ENCODE measurements at regions not wholly inside any gene's neighbourhood (a gene's known extent, or its start where the extent isn't known, plus 50 kb on each side); places are given as distances from the start of the nearest gene placed in this dataset.

- H3K9me3 ChIP-seq (replicated peaks; ENCODE audit: low read length) = no peaks in the 10 kb centered on the region
- H3K27me3 ChIP-seq (ENCODE audit: control insufficient read depth, insufficient read depth, low read length) = no peaks in the 10 kb centered on the region
- H3K4me1 ChIP-seq (ENCODE audit: control insufficient read depth, insufficient read depth, low read length) = peaks cover 12% of the 10 kb centered on the region
- H3K4me3 ChIP-seq (ENCODE audit: low read length) = no peak overlapping the region
- H3K4me2 ChIP-seq (ENCODE audit: low read length) = no peak overlapping the region
- no peak overlapping the region for H3K9ac ChIP-seq (ENCODE audit: low read depth, low read length)
- H3K36me3 ChIP-seq (ENCODE audit: insufficient read depth, low read length) = no peaks in the 10 kb centered on the region
These were observed 348.4 kb downstream of the EFNB2 start for GRCh38 chr13:106187101-106187500.

GRCh38 chr13:106186366-106187030 is 349.0 kb downstream of the EFNB2 start:
- Histone ChIP-seq H3K9ac (ENCODE audit: low read depth, low read length) (no peak overlapping the region), H3K4me3 (ENCODE audit: low read length) (no peak overlapping the region), H3K36me3 (ENCODE audit: insufficient read depth, low read length) (no peaks in the 10 kb centered on the region), H3K4me2 (ENCODE audit: low read length) (no peak overlapping the region), H3K27me3 (ENCODE audit: control insufficient read depth, insufficient read depth, low read length) (no peaks in the 10 kb centered on the region), H3K4me1 (ENCODE audit: control insufficient read depth, insufficient read depth, low read length) (peaks cover 16% of the 10 kb centered on the region), H3K9me3 (replicated peaks; ENCODE audit: low read length) (no peaks in the 10 kb centered on the region)

- no peaks in the 10 kb centered on the region for H3K27me3 ChIP-seq (ENCODE audit: control insufficient read depth, insufficient read depth, low read length)
- H3K4me1 ChIP-seq (ENCODE audit: control insufficient read depth, insufficient read depth, low read length) = peaks cover 16% of the 10 kb centered on the region
- no peaks in the 10 kb centered on the region for H3K36me3 ChIP-seq (ENCODE audit: insufficient read depth, low read length)
- no peaks in the 10 kb centered on the region for H3K9me3 ChIP-seq (replicated peaks; ENCODE audit: low read length)
- H3K4me3 ChIP-seq (ENCODE audit: low read length) = no peak overlapping the region
- no peak overlapping the region for H3K4me2 ChIP-seq (ENCODE audit: low read length)
- H3K9ac ChIP-seq (ENCODE audit: low read depth, low read length) = no peak overlapping the region
These were observed 350.7 kb downstream of the EFNB2 start for GRCh38 chr13:106184790-106185189.

GRCh38 chr13:106183410-106184065 is 351.9 kb downstream of the EFNB2 start:
- Histone ChIP-seq H3K27me3 (ENCODE audit: control insufficient read depth, insufficient read depth, low read length) (no peaks in the 10 kb centered on the region), H3K4me2 (ENCODE audit: low read length) (no peak overlapping the region), H3K9ac (ENCODE audit: low read depth, low read length) (no peak overlapping the region), H3K36me3 (ENCODE audit: insufficient read depth, low read length) (no peaks in the 10 kb centered on the region), H3K4me3 (ENCODE audit: low read length) (no peak overlapping the region), H3K9me3 (replicated peaks; ENCODE audit: low read length) (no peaks in the 10 kb centered on the region), H3K4me1 (ENCODE audit: control insufficient read depth, insufficient read depth, low read length) (peaks cover 16% of the 10 kb centered on the region)

- peak overlapping the region; percentile 46 for H3K4me2 ChIP-seq (ENCODE audit: low read length)
- H3K4me1 ChIP-seq (ENCODE audit: control insufficient read depth, insufficient read depth, low read length) = peaks cover 16% of the 10 kb centered on the region
- no peaks in the 10 kb centered on the region for H3K27me3 ChIP-seq (ENCODE audit: control insufficient read depth, insufficient read depth, low read length)
- H3K36me3 ChIP-seq (ENCODE audit: insufficient read depth, low read length) = no peaks in the 10 kb centered on the region
- no peaks in the 10 kb centered on the region for H3K9me3 ChIP-seq (replicated peaks; ENCODE audit: low read length)
- no peak overlapping the region for H3K4me3 ChIP-seq (ENCODE audit: low read length)
- no peak overlapping the region for H3K9ac ChIP-seq (ENCODE audit: low read depth, low read length)
These were observed 353.1 kb downstream of the EFNB2 start for GRCh38 chr13:106182404-106182803.

- no peaks in the 10 kb centered on the region for H3K9me3 ChIP-seq (replicated peaks; ENCODE audit: low read length)
- no peak overlapping the region for H3K9ac ChIP-seq (ENCODE audit: low read depth, low read length)
- no peak overlapping the region for H3K4me2 ChIP-seq (ENCODE audit: low read length)
- H3K27me3 ChIP-seq (ENCODE audit: control insufficient read depth, insufficient read depth, low read length) = no peaks in the 10 kb centered on the region
- H3K4me3 ChIP-seq (ENCODE audit: low read length) = no peak overlapping the region
- H3K36me3 ChIP-seq (ENCODE audit: insufficient read depth, low read length) = no peaks in the 10 kb centered on the region
- peaks cover 27% of the 10 kb centered on the region for H3K4me1 ChIP-seq (ENCODE audit: control insufficient read depth, insufficient read depth, low read length)
These were observed 356.6 kb downstream of the EFNB2 start for GRCh38 chr13:106178816-106179215.

- Histone ChIP-seq H3K4me2 (ENCODE audit: low read length) (no peak overlapping the region), H3K9me3 (replicated peaks; ENCODE audit: low read length) (no peaks in the 10 kb centered on the region), H3K36me3 (ENCODE audit: insufficient read depth, low read length) (no peaks in the 10 kb centered on the region), H3K4me1 (ENCODE audit: control insufficient read depth, insufficient read depth, low read length) (peaks cover 15% of the 10 kb centered on the region), H3K4me3 (ENCODE audit: low read length) (no peak overlapping the region), H3K27me3 (ENCODE audit: control insufficient read depth, insufficient read depth, low read length) (no peaks in the 10 kb centered on the region), H3K9ac (ENCODE audit: low read depth, low read length) (no peak overlapping the region)
These were observed 358.3 kb downstream of the EFNB2 start for GRCh38 chr13:106177146-106177545.

GRCh38 chr13:106176117-106176516 is 359.3 kb downstream of the EFNB2 start:
- Histone ChIP-seq H3K4me1 (ENCODE audit: control insufficient read depth, insufficient read depth, low read length) (peaks cover 11% of the 10 kb centered on the region), H3K4me3 (ENCODE audit: low read length) (no peak overlapping the region), H3K4me2 (ENCODE audit: low read length) (no peak overlapping the region), H3K27me3 (ENCODE audit: control insufficient read depth, insufficient read depth, low read length) (no peaks in the 10 kb centered on the region), H3K9me3 (replicated peaks; ENCODE audit: low read length) (no peaks in the 10 kb centered on the region), H3K9ac (ENCODE audit: low read depth, low read length) (no peak overlapping the region), H3K36me3 (ENCODE audit: insufficient read depth, low read length) (no peaks in the 10 kb centered on the region)

- H3K36me3 ChIP-seq (ENCODE audit: insufficient read depth, low read length) = no peaks in the 10 kb centered on the region
- peaks cover 11% of the 10 kb centered on the region for H3K4me1 ChIP-seq (ENCODE audit: control insufficient read depth, insufficient read depth, low read length)
- no peaks in the 10 kb centered on the region for H3K9me3 ChIP-seq (replicated peaks; ENCODE audit: low read length)
- H3K4me2 ChIP-seq (ENCODE audit: low read length) = no peak overlapping the region
- H3K9ac ChIP-seq (ENCODE audit: low read depth, low read length) = no peak overlapping the region
- H3K4me3 ChIP-seq (ENCODE audit: low read length) = no peak overlapping the region
- H3K27me3 ChIP-seq (ENCODE audit: control insufficient read depth, insufficient read depth, low read length) = no peaks in the 10 kb centered on the region
These were observed 361.4 kb downstream of the EFNB2 start for GRCh38 chr13:106173891-106174610.

- Histone ChIP-seq H3K4me3 (ENCODE audit: low read length) (no peak overlapping the region), H3K9me3 (replicated peaks; ENCODE audit: low read length) (no peaks in the 10 kb centered on the region), H3K9ac (ENCODE audit: low read depth, low read length) (no peak overlapping the region), H3K4me2 (ENCODE audit: low read length) (no peak overlapping the region), H3K36me3 (ENCODE audit: insufficient read depth, low read length) (no peaks in the 10 kb centered on the region), H3K27me3 (ENCODE audit: control insufficient read depth, insufficient read depth, low read length) (no peaks in the 10 kb centered on the region), H3K4me1 (ENCODE audit: control insufficient read depth, insufficient read depth, low read length) (peaks cover 11% of the 10 kb centered on the region)
These were observed 362.1 kb downstream of the EFNB2 start for GRCh38 chr13:106173346-106173745.

- no peak overlapping the region for H3K4me3 ChIP-seq (ENCODE audit: low read length)
- H3K4me2 ChIP-seq (ENCODE audit: low read length) = no peak overlapping the region
- no peaks in the 10 kb centered on the region for H3K36me3 ChIP-seq (ENCODE audit: insufficient read depth, low read length)
- H3K9ac ChIP-seq (ENCODE audit: low read depth, low read length) = no peak overlapping the region
- H3K27me3 ChIP-seq (ENCODE audit: control insufficient read depth, insufficient read depth, low read length) = no peaks in the 10 kb centered on the region
- peaks cover 11% of the 10 kb centered on the region for H3K4me1 ChIP-seq (ENCODE audit: control insufficient read depth, insufficient read depth, low read length)
- no peaks in the 10 kb centered on the region for H3K9me3 ChIP-seq (replicated peaks; ENCODE audit: low read length)
These were observed 363.1 kb downstream of the EFNB2 start for GRCh38 chr13:106172176-106172905.

All from skeletal muscle satellite cell (primary cell).